ENCODE measurements at regions not wholly inside any gene's neighbourhood (a gene's known extent, or its start where the extent isn't known, plus 50 kb on each side); places are given as distances from the start of the nearest gene placed in this dataset.

GRCh38 chr5:17831279-17831678 lies 197.0 kb downstream of the TAF11L14 start:
- TF ChIP-seq CTCF (IDR thresholded peaks at IDR 0.05; ENCODE audit: borderline replicate concordance, extremely low read depth, low read length, poor library complexity, severe bottlenecking) = no peak
- TF ChIP-seq EZH2 (IDR thresholded peaks at IDR 0.05; ENCODE audit: borderline replicate concordance, low read depth, low read length, severe bottlenecking) = no peak

All from DND-41 (cell line).